HL-60 (cell line): ENCODE measurements at regions not wholly inside any gene's neighbourhood (a gene's known extent, or its start where the extent isn't known, plus 50 kb on each side); places are given as distances from the start of the nearest gene placed in this dataset.

ENCODE experiments used
- GABPA ChIP-seq: IDR thresholded peaks from 2 replicates; pipeline ENCODE4 v1.6.1; 2012; ENCODE audit warnings: low read depth
- POLR2AphosphoS5 ChIP-seq: IDR thresholded peaks from 2 replicates; pipeline ENCODE4 v1.6.1; 2012; ENCODE audit warnings: low read depth
- REST ChIP-seq: IDR thresholded peaks from 2 replicates; pipeline ENCODE4 v1.6.1; 2012; ENCODE audit warnings: low read depth; ENCODE audit not compliant: insufficient replicate concordance
- SPI1 ChIP-seq: IDR thresholded peaks from 2 replicates; pipeline ENCODE4 v1.6.1; 2012; ENCODE audit warnings: low read depth, mild to moderate bottlenecking, borderline replicate concordance
- TF ChIP-seq, protein P1 (sequence below): IDR thresholded peaks from one replicate; pipeline ENCODE4 v1.5.1; 2011; ENCODE audit warnings: low read length, control low read depth, inconsistent platforms; ENCODE audit not compliant: insufficient read depth

GRCh38 chr6:3643921-3644738 is 107.4 kb downstream of the PXDC1 start:
- TF ChIP-seq, protein P1, sequence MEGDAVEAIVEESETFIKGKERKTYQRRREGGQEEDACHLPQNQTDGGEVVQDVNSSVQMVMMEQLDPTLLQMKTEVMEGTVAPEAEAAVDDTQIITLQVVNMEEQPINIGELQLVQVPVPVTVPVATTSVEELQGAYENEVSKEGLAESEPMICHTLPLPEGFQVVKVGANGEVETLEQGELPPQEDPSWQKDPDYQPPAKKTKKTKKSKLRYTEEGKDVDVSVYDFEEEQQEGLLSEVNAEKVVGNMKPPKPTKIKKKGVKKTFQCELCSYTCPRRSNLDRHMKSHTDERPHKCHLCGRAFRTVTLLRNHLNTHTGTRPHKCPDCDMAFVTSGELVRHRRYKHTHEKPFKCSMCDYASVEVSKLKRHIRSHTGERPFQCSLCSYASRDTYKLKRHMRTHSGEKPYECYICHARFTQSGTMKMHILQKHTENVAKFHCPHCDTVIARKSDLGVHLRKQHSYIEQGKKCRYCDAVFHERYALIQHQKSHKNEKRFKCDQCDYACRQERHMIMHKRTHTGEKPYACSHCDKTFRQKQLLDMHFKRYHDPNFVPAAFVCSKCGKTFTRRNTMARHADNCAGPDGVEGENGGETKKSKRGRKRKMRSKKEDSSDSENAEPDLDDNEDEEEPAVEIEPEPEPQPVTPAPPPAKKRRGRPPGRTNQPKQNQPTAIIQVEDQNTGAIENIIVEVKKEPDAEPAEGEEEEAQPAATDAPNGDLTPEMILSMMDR, result no peak
- no peak for TF ChIP-seq GABPA
- no peak for TF ChIP-seq SPI1
- TF ChIP-seq POLR2AphosphoS5, result no peak
- TF ChIP-seq REST, result no peak
